SK-N-SH (cell line): ENCODE measurements at regions not wholly inside any gene's neighbourhood (a gene's known extent, or its start where the extent isn't known, plus 50 kb on each side); places are given as distances from the start of the nearest gene placed in this dataset.

Experiments used
- CTCF ChIA-PET: fragments of 300-600, 350-600 bp; formaldehyde crosslinking; extraction: SDS; loops from one replicate; lab custom pipeline; 2021; lab: Yijun Ruan, JAX
- POLR2A ChIA-PET: fragments of 350-600 bp; sonication (Branson Sonifier 250); formaldehyde crosslinking; extraction: SDS; loops from one replicate; lab custom pipeline; 2020; ENCODE audit warnings: antibody characterized with exemption, inconsistent platforms; lab: Yijun Ruan, JAX
- DNase-seq: peaks from one replicate; pipeline ENCODE4 v3.0.0; 2012
- H2AFZ ChIP-seq: fragments of 200-600 bp; sonication (generic); 2 replicates; pipeline ENCODE4 v1.8.1; 2016; ENCODE audit warnings: antibody characterized with exemption, mild to moderate bottlenecking, low read depth
- H3F3A ChIP-seq: fragments of 200-600 bp; sonication (generic); replicated peaks from 2 replicates; pipeline ENCODE3; 2016; ENCODE audit warnings: antibody characterized with exemption, mild to moderate bottlenecking; ENCODE audit not compliant: insufficient read depth
- H3K27ac ChIP-seq, 2 experiments: fragments of 200-500 bp in 1 of 2; fragments of 200-600 bp in 1 of 2; sonication (Bioruptor generic) in 1 of 2; sonication (generic), shearing (Covaris generic) in 1 of 2; 2 replicates each; pipeline versions ENCODE4 v1.5.1 to v1.6.1; 2014 to 2016; ENCODE audit warnings: low read depth in 2 of 2, inconsistent platforms in 1 of 2, low read length in 1 of 2, mild to moderate bottlenecking in 1 of 2, mixed read lengths in 1 of 2
- H3K27me3 ChIP-seq: fragments of 200-600 bp; sonication (generic), shearing (Covaris generic); 2 replicates; pipeline ENCODE4 v1.6.1; 2016; ENCODE audit warnings: mixed run types; ENCODE audit not compliant: insufficient read depth
- H3K36me3 ChIP-seq, 2 experiments: fragments of 200-500 bp in 1 of 2; fragments of 200-600 bp in 1 of 2; sonication (Bioruptor generic) in 1 of 2; sonication (generic) in 1 of 2; replicated peaks in 1 of 2; 2 replicates each; pipeline versions ENCODE3 to v1.5.1; 2014 to 2016; ENCODE audit warnings: low read length in 1 of 2, mild to moderate bottlenecking in 1 of 2; ENCODE audit not compliant: insufficient read depth in 2 of 2, control insufficient read depth in 1 of 2
- H3K4me1 ChIP-seq, 2 experiments: fragments of 200-500 bp in 1 of 2; fragments of 200-600 bp in 1 of 2; sonication (Bioruptor generic) in 1 of 2; sonication (generic), shearing (Covaris generic) in 1 of 2; 2 replicates each; pipeline versions ENCODE4 v1.5.1 to v1.6.1; 2014 to 2016; ENCODE audit warnings: low read depth in 1 of 2, low read length in 1 of 2, mixed run types in 1 of 2; ENCODE audit not compliant: insufficient read depth in 2 of 2, control insufficient read depth in 1 of 2
- H3K4me2 ChIP-seq: fragments of 200-600 bp; sonication (generic), shearing (Covaris generic); 2 replicates; pipeline ENCODE4 v1.6.1; 2017; ENCODE audit warnings: mixed run types
- H3K4me3 ChIP-seq, 2 experiments: fragments of 200-500 bp in 1 of 2; fragments of 200-600 bp in 1 of 2; sonication (Bioruptor generic) in 1 of 2; sonication (generic), shearing (Covaris generic) in 1 of 2; 2 replicates each; pipeline versions ENCODE4 v1.5.1 to v1.8.1; 2014 to 2016; ENCODE audit warnings: low read depth in 2 of 2, inconsistent platforms in 1 of 2, low read length in 1 of 2, mild to moderate bottlenecking in 1 of 2, mixed read lengths in 1 of 2, moderate library complexity in 1 of 2
- H3K79me2 ChIP-seq: fragments of 200-600 bp; sonication (generic); 2 replicates; pipeline ENCODE4 v1.8.1; 2017; ENCODE audit warnings: mild to moderate bottlenecking; ENCODE audit not compliant: insufficient read depth
- H3K9ac ChIP-seq: fragments of 200-600 bp; sonication (generic); 2 replicates; pipeline ENCODE4 v1.6.1; 2017; ENCODE audit warnings: mixed run types
- H3K9me2 ChIP-seq: fragments of 200-600 bp; sonication (generic); 2 replicates; pipeline ENCODE4 v1.6.1; 2017; ENCODE audit warnings: mixed run types
- H3K9me3 ChIP-seq: fragments of 200-600 bp; sonication (generic); 2 replicates; pipeline ENCODE4 v1.6.1; 2017; ENCODE audit warnings: mixed run types, mild to moderate bottlenecking, moderate library complexity
- H4K20me1 ChIP-seq: fragments of 200-600 bp; sonication (generic); 2 replicates; pipeline ENCODE4 v1.6.1; 2017; ENCODE audit warnings: mild to moderate bottlenecking, mixed run types; ENCODE audit not compliant: insufficient read depth
- CHD2 ChIP-seq: fragments of 150-350 bp; IDR thresholded peaks from 2 replicates; pipeline ENCODE4 v1.6.1; 2018; ENCODE audit warnings: low read length; ENCODE audit not compliant: partially characterized antibody
- CTCF ChIP-seq: fragments of 200-600 bp; sonication (generic); IDR thresholded peaks from 2 replicates; pipeline ENCODE4 v1.6.1; 2017; ENCODE audit warnings: antibody characterized with exemption, mild to moderate bottlenecking, moderate library complexity
- EZH2phosphoT487 ChIP-seq: fragments of 200-600 bp; sonication (generic); IDR thresholded peaks from 2 replicates; pipeline ENCODE4 v1.6.1; 2017; ENCODE audit warnings: low read depth, mixed run types, mild to moderate bottlenecking, antibody characterized with exemption, moderate library complexity, borderline replicate concordance
- MAX ChIP-seq: IDR thresholded peaks from 2 replicates; pipeline ENCODE4 v1.4.0; 2012; ENCODE audit warnings: low read depth
- NRF1 ChIP-seq: IDR thresholded peaks from 2 replicates; pipeline ENCODE4 v1.6.1; 2012; ENCODE audit warnings: low read depth, mild to moderate bottlenecking, low read length
- RFX5 ChIP-seq: IDR thresholded peaks from 2 replicates; pipeline ENCODE4 v1.6.1; 2012; ENCODE audit warnings: mild to moderate bottlenecking, improper control_type of control experiment, low read length
- TEAD4 ChIP-seq: IDR thresholded peaks from 2 replicates; pipeline ENCODE4 v1.4.0; 2012; ENCODE audit warnings: mild to moderate bottlenecking, borderline replicate concordance; ENCODE audit not compliant: insufficient read depth
- USF1 ChIP-seq: IDR thresholded peaks from 2 replicates; pipeline ENCODE4 v1.4.0; 2012; ENCODE audit warnings: low read depth, borderline replicate concordance
- USF2 ChIP-seq: fragments of 150-350 bp; IDR thresholded peaks from 2 replicates; pipeline ENCODE4 v1.6.1; 2017; ENCODE audit warnings: antibody characterized with exemption, low read length, low read depth, borderline replicate concordance
- WGBS: methylation state at CpG from one replicate; pipeline ENCODE4 v1.1.6; 2017; ENCODE audit warnings: low lambda C conversion rate; 5-methylcytosine and 5-hydroxymethylcytosine counted together

- Histone ChIP-seq H2AFZ (no peak overlapping the region), H4K20me1 (no peaks in the 10 kb centered on the region), H3K9me2 (no peaks in the 10 kb centered on the region), H3K4me1 (peaks cover 0 to 4% of the 10 kb centered on the region in 2 experiments; a peak in 2 of 4 replicates), H3K9me3 (no peaks in the 10 kb centered on the region), H3K36me3 (peaks cover 0 to 2% of the 10 kb centered on the region in 2 experiments), H3K27me3 (no peaks in the 10 kb centered on the region), H3F3A (no peaks in the 10 kb centered on the region), H3K4me2 (no peak overlapping the region), H3K4me3 (no peak overlapping the region), H3K9ac (no peak overlapping the region), H3K79me2 (no peaks in the 10 kb centered on the region), H3K27ac (peak overlapping the region in 1 of 2 experiments; percentile 30; a peak in 1 of 4 replicates)
- TF ChIP-seq EZH2phosphoT487 (no peak), TEAD4 (no peak), MAX (no peak), CTCF (no peak), NRF1 (no peak), RFX5 (no peak), CHD2 (no peak)
- WGBS = 91% methylated on average over 2 of the region's 2 CpGs
- POLR2A ChIA-PET = no interaction called here
- no peak for DNase-seq
- CTCF ChIA-PET = no interaction called here
These were observed 182.6 kb downstream of the FBXO8 start for GRCh38 chr4:174100910-174101309.

GRCh38 chr4:174099712-174100111 is 183.8 kb downstream of the FBXO8 start:
- Histone ChIP-seq H3K9me2 (no peaks in the 10 kb centered on the region), H3K79me2 (no peaks in the 10 kb centered on the region), H3K4me1 (peaks cover 0 to 4% of the 10 kb centered on the region in 2 experiments; a peak in 2 of 4 replicates), H3K27ac (peak overlapping the region in 1 of 2 experiments; percentile 77; a peak in 2 of 4 replicates), H2AFZ (no peak overlapping the region), H3K9me3 (no peaks in the 10 kb centered on the region; the same call in 1 of the 2 replicates), H3K4me2 (no peak overlapping the region), H3K4me3 (no peak overlapping the region), H3F3A (no peaks in the 10 kb centered on the region), H3K9ac (no peak overlapping the region), H3K36me3 (peaks cover 0 to 2% of the 10 kb centered on the region in 2 experiments), H4K20me1 (no peaks in the 10 kb centered on the region), H3K27me3 (no peaks in the 10 kb centered on the region)
- DNase-seq = no peak
- POLR2A ChIA-PET = no interaction called here
- CTCF ChIA-PET = interaction anchor here (1.3 kb wide), 1 partner anchor 10 kb away, joined by 5 read pairs; no protein-coding TSS in a partner anchor
- TF ChIP-seq USF2 = no peak
- no peak for TF ChIP-seq CTCF
- TF ChIP-seq USF1 = no peak
